ENCODE measurements at regions not wholly inside any gene's neighbourhood (a gene's known extent, or its start where the extent isn't known, plus 50 kb on each side); places are given as distances from the start of the nearest gene placed in this dataset.

GRCh38 chr21:16633831-16634459 is 878.9 kb upstream of the CXADR start:
- DNase-seq (ENCODE audit: low read depth in 2 of 2) = no peak

GRCh38 chr21:16634515-16634914 is 878.3 kb upstream of the CXADR start:
- no peak for DNase-seq (ENCODE audit: low read depth in 2 of 2)

GRCh38 chr21:16640297-16641027 is 872.4 kb upstream of the CXADR start:
- DNase-seq (ENCODE audit: low read depth in 2 of 2) = no peak

- no peak for DNase-seq (ENCODE audit: low read depth in 2 of 2)
Observed at GRCh38 chr21:16642353-16642752, 870.5 kb upstream of the CXADR start.

GRCh38 chr21:16644685-16645084 is 868.2 kb upstream of the CXADR start:
- DNase-seq (ENCODE audit: low read depth in 2 of 2) = no peak

GRCh38 chr21:16650714-16651366 is 862.0 kb upstream of the CXADR start:
- no peak for DNase-seq (ENCODE audit: low read depth in 2 of 2)

- DNase-seq (ENCODE audit: low read depth in 2 of 2) = no peak
Observed at GRCh38 chr21:16651956-16652355, 860.9 kb upstream of the CXADR start.

- DNase-seq (ENCODE audit: low read depth in 2 of 2) = no peak
Observed at GRCh38 chr21:16663436-16663835, 849.4 kb upstream of the CXADR start.

GRCh38 chr21:16667395-16667794 is 845.4 kb upstream of the CXADR start:
- no peak for DNase-seq (ENCODE audit: low read depth in 2 of 2)

- no peak for DNase-seq (ENCODE audit: low read depth in 2 of 2)
Observed at GRCh38 chr21:16674949-16675348, 837.9 kb upstream of the CXADR start.

- no peak for DNase-seq (ENCODE audit: low read depth in 2 of 2)
Observed at GRCh38 chr21:16676391-16676790, 836.5 kb upstream of the CXADR start.

- DNase-seq (ENCODE audit: low read depth in 2 of 2) = no peak
Observed at GRCh38 chr21:16678429-16679160, 834.2 kb upstream of the CXADR start.

- no peak for DNase-seq (ENCODE audit: low read depth in 2 of 2)
Observed at GRCh38 chr21:16695074-16695473, 817.8 kb upstream of the CXADR start.

- no peak for DNase-seq (ENCODE audit: low read depth in 2 of 2)
Observed at GRCh38 chr21:16707274-16707673, 805.6 kb upstream of the CXADR start.

- no peak for DNase-seq (ENCODE audit: low read depth in 2 of 2)
Observed at GRCh38 chr21:16708101-16708835, 804.6 kb upstream of the CXADR start.

GRCh38 chr21:16709866-16710550 is 802.8 kb upstream of the CXADR start:
- no peak for DNase-seq (ENCODE audit: low read depth in 2 of 2)

GRCh38 chr21:16711757-16712156 is 801.1 kb upstream of the CXADR start:
- DNase-seq (ENCODE audit: low read depth in 2 of 2) = no peak

- DNase-seq (ENCODE audit: low read depth in 2 of 2) = no peak
Observed at GRCh38 chr21:16713331-16714117, 799.3 kb upstream of the CXADR start.

- DNase-seq (ENCODE audit: low read depth in 2 of 2) = no peak
Observed at GRCh38 chr21:16740511-16740910, 772.3 kb upstream of the CXADR start.

GRCh38 chr21:16741141-16741665 is 771.6 kb upstream of the CXADR start:
- DNase-seq (ENCODE audit: low read depth in 2 of 2) = no peak

All from activated CD4-positive, alpha-beta T cell treated with anti-CD3 and anti-CD28 coated beads for 24 hours (primary cell).